OCI-LY3 (cell line): ENCODE measurements at regions not wholly inside any gene's neighbourhood (a gene's known extent, or its start where the extent isn't known, plus 50 kb on each side); places are given as distances from the start of the nearest gene placed in this dataset.

Experiments used
- H2AFZ ChIP-seq: fragments of 200-600, 300-600 bp; shearing (Covaris generic); 2 replicates; pipeline ENCODE4 v1.6.0; 2014; ENCODE audit warnings: antibody characterized with exemption, low read depth, low read length
- H3K27ac ChIP-seq: fragments of 200-600, 300-600 bp; sonication (generic); 2 replicates; pipeline ENCODE4 v1.5.1; 2014; ENCODE audit warnings: mild to moderate bottlenecking, low read length, moderate library complexity, mixed read lengths
- H3K27me3 ChIP-seq: fragments of 200-600, 300-600 bp; sonication (generic); 2 replicates; pipeline ENCODE4 v1.6.1; 2014; ENCODE audit warnings: low read depth, low read length, mixed read lengths
- H3K36me3 ChIP-seq: fragments of 200-600, 300-600 bp; sonication (generic); replicated peaks from 2 replicates; pipeline ENCODE3; 2014; ENCODE audit warnings: low read depth, low read length, mixed read lengths
- H3K4me1 ChIP-seq: fragments of 300-600, 200-600 bp; sonication (generic); 2 replicates; pipeline ENCODE4 v1.6.1; 2014; ENCODE audit warnings: low read length, mixed read lengths
- H3K4me2 ChIP-seq: fragments of 200-600, 300-600 bp; sonication (generic); 2 replicates; pipeline ENCODE4 v1.6.1; 2014; ENCODE audit warnings: low read length, mixed read lengths
- H3K4me3 ChIP-seq: fragments of 300-600, 200-600 bp; sonication (generic); 2 replicates; pipeline ENCODE4 v1.5.1; 2014; ENCODE audit warnings: antibody characterized with exemption, mild to moderate bottlenecking, low read length, moderate library complexity
- H3K79me2 ChIP-seq: fragments of 300-600, 200-600 bp; shearing (Covaris generic); 2 replicates; pipeline ENCODE4 v1.6.1; 2014; ENCODE audit warnings: mild to moderate bottlenecking, low read length, mixed read lengths
- H3K9ac ChIP-seq: fragments of 300-600, 200-600 bp; shearing (Covaris generic); 2 replicates; pipeline ENCODE4 v1.6.0; 2014; ENCODE audit warnings: mild to moderate bottlenecking, low read length, moderate library complexity
- H3K9me3 ChIP-seq: fragments of 200-600, 300-600 bp; shearing (Covaris generic); 2 replicates; pipeline ENCODE4 v1.6.1; 2014; ENCODE audit warnings: low read length, mixed read lengths; ENCODE audit not compliant: insufficient read depth
- H4K20me1 ChIP-seq: fragments of 200-600, 300-600 bp; sonication (generic); 2 replicates; pipeline ENCODE4 v1.6.1; 2016; ENCODE audit warnings: low read length, mixed read lengths; ENCODE audit not compliant: insufficient read depth
- CTCF ChIP-seq: fragments of 200-600, 300-600 bp; sonication (generic); IDR thresholded peaks from 2 replicates; pipeline ENCODE4 v1.5.1; 2014; ENCODE audit warnings: antibody characterized with exemption, low read length, low read depth
- EZH2phosphoT487 ChIP-seq: fragments of 200-600 bp; shearing (Covaris generic); IDR thresholded peaks from 2 replicates; pipeline ENCODE4 v1.6.1; 2018; ENCODE audit warnings: antibody characterized with exemption, mixed run types, low read depth

- H3K9ac ChIP-seq = no peak overlapping the region
- no peaks in the 10 kb centered on the region for H3K9me3 ChIP-seq
- H3K27ac ChIP-seq = no peak overlapping the region
- H2AFZ ChIP-seq = no peak overlapping the region
- 0 out of 2 replicates have a peak, but pooled peaks cover 5% of the 10 kb centered on the region for H3K27me3 ChIP-seq
- no peaks in the 10 kb centered on the region for H4K20me1 ChIP-seq
- H3K4me2 ChIP-seq = no peak overlapping the region
- H3K4me1 ChIP-seq = peaks cover 14% of the 10 kb centered on the region
- no peaks in the 10 kb centered on the region for H3K79me2 ChIP-seq
- no peaks in the 10 kb centered on the region for H3K36me3 ChIP-seq
- H3K4me3 ChIP-seq = no peak overlapping the region
- no peak for TF ChIP-seq CTCF
- no peak for TF ChIP-seq EZH2phosphoT487
These were observed 60.7 kb upstream of the TLE3 start for GRCh38 chr15:70158309-70159000.

DNA sequence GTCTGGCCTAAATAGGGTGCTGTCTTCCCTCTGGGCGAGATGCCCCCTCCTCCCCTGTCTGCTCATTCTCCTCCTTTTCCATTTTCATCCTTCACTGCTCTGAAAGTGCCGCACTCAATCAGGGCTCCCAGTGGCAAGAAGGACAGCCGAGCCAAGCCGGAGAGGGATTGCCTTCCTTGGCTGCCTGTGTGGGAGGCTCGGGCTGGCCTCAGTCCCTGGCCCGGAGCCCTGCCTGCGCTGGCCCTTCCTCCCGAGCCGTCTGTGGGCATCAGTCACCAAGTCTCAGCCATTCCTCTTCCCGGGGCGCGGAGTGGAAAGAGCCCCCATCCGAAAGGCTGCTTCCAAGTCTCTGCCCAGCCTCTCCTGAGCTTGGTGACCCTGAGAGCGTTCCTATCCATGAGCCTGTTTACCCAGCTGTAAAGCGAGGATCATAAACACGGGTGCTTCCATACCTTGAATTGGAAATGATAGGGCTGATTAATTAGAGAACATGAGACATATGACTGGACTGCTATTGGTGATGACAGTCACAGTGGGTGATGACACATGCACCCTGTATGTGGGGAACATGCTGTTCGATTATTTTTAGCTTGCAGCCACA is 59.1 kb upstream of the TLE3 start:
- Histone ChIP-seq H3K9ac (no peak overlapping the region), H3K36me3 (no peaks in the 10 kb centered on the region), H3K4me3 (no peak overlapping the region), H3K4me2 (no peak overlapping the region), H3K9me3 (no peaks in the 10 kb centered on the region), H3K79me2 (no peaks in the 10 kb centered on the region), H3K4me1 (peaks cover 27% of the 10 kb centered on the region), H2AFZ (no peak overlapping the region), H4K20me1 (no peaks in the 10 kb centered on the region), H3K27me3 (0 out of 2 replicates have a peak, but pooled peaks cover 5% of the 10 kb centered on the region), H3K27ac (no peak overlapping the region)
- TF ChIP-seq CTCF (no peak), EZH2phosphoT487 (no peak)

- no peak overlapping the region for H2AFZ ChIP-seq
- TF ChIP-seq EZH2phosphoT487 (no peak), CTCF (no peak)
- H3K27ac ChIP-seq = no peak overlapping the region
- no peak overlapping the region for H3K4me3 ChIP-seq
- H3K4me1 ChIP-seq = peaks cover 34% of the 10 kb centered on the region
- H3K4me2 ChIP-seq = no peak overlapping the region
- no peaks in the 10 kb centered on the region for H4K20me1 ChIP-seq
- H3K27me3 ChIP-seq = no peaks in the 10 kb centered on the region
- H3K36me3 ChIP-seq = no peaks in the 10 kb centered on the region
- H3K79me2 ChIP-seq = no peaks in the 10 kb centered on the region
- no peak overlapping the region for H3K9ac ChIP-seq
- H3K9me3 ChIP-seq = no peaks in the 10 kb centered on the region
These were observed 57.1 kb upstream of the TLE3 start for GRCh38 chr15:70154718-70155347.
